ENCODE measurements at regions not wholly inside any gene's neighbourhood (a gene's known extent, or its start where the extent isn't known, plus 50 kb on each side); places are given as distances from the start of the nearest gene placed in this dataset.

GRCh38 chr18:42480441-42480840 is 525.4 kb downstream of the PIK3C3 start:
- no peak for TF ChIP-seq CTCF (conservative IDR thresholded peaks at IDR 0.05 in 1 of 2, IDR thresholded peaks at IDR 0.05 in 1 of 2; ENCODE audit: low read depth in 1 of 2, low read length in 2 of 2)
- no peak for TF ChIP-seq EZH2 (IDR thresholded peaks at IDR 0.05; ENCODE audit: low read length, missing control alignments)

Measured in fibroblast of lung (primary cell).